SIG-M5 treated with dmso at 0.1 percent for 504 hours (cell line): ENCODE measurements at regions not wholly inside any gene's neighbourhood (a gene's known extent, or its start where the extent isn't known, plus 50 kb on each side); places are given as distances from the start of the nearest gene placed in this dataset.
"Not testable (repeated sequence)": the region's sequence is repeated elsewhere in the genome, so short reads cannot be mapped to it uniquely, and the experiment has no call there.

Experiments
- DNase-seq: peaks from one replicate; lab custom pipeline; 2025; ENCODE audit not compliant: unreplicated experiment; lab: John Stamatoyannopoulos, UW

DNA sequence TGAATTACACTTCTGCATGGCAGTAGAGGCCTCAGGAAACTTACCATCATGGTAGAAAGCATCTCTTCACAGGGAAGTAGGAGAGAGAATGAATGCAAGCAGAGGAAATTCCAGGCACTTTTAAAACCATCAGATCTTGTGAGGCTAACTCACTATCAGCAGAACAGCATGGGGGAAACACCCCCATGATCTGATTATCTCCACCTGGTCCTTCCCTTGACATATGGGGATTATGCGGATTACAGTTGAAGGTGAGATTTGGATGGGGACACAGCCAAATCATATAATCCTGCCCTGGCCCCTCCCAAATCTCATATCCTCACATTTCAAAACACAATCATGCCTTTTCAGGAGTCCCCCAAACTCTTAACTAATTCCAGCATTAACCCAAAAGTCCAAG lies 691.1 kb downstream of the SI start:
- no peak for DNase-seq

DNA sequence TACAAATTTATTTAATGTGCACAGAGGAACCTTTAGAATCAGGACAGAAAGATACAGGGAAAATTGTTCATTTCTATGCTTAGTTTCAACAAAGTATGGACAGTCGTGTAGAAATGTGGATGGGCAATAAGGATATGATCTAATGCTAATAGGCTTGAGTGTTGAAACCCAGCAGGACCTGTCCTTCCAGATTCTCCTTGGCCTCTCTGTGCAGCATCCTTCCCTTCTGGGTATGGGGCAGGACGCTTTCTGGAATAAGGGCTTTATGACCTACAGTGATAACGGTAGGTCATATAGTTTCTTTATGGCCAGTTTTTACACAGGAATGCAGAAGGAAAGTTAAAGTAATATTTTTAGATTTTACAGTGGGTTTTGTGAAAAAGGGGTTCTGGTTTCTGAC lies 698.1 kb downstream of the SI start:
- DNase-seq, result no peak

DNA sequence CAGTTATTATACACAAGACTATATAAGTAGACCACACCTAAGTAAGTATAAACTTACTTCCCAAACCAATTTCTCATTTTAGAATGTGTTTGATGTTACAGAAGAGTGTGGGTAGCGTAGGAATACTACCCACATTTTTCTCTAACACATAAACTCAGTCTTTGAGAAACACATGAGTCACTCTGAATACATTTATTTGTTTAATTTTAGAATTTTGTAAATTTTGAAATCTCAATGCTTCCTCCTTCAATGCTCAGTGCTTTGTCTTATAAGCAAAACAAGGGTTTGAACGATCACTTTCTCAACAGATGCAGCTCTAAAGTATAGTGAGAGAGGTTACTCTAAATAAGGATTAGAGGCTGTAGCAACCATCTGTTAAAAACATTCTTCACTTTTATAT lies 700.8 kb downstream of the SI start:
- DNase-seq, result peak; percentile 8

DNA sequence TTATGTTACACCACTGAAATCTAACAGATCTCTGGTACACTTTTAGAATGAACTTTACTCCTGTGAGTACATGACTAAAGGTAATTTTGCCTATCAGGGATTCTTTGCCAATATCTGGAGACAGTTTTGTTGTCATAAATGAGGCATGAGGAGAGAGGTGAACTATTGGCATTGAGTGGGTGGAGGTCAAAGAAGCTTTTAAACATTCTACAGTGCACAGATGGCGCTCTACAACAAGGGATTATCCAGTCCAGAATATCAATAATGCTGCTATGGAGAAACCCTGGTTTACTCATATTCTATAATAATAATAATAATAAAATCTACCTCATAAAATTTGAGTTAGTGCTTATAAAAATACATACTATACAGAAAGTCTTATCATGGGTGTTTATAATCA lies 702.3 kb downstream of the SI start:
- no peak for DNase-seq

DNA sequence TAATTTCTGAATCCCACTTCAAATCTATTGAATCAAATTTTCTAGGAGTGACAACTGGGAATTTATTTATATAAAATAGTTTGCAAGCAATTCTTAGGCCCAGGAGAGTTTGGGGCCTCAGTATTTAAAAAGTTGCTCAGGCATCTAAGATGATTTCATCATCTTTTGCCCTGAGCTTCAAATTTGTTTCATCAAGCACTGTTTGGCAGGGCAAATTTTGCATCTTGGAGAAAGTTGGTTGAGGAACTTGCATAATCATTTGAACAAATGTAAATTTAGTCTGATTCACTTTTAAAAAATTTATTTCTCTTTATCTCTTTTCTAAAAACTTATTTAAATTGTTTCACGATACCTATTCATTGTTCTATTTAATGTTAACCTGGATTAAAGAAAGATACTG lies 702.8 kb downstream of the SI start:
- DNase-seq, result peak; percentile 8

DNA sequence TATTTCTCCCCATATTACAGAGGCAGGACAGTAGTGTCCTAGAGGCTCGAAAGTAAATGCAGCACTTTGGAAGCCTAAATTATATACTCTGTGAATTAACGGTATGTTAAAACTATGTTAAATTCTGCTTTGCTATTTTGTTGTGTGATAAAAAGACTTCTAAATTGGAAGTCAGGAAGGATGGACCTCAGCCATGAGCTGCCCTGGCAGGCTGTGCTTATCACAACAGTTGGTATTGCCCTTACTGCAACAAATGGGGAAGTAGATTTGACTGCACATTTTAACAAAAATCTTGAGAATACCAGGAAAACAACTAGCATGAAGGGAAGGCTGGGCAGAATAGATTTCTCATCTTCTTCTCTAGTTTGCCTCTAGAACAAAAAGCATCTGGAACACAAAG lies 706.6 kb downstream of the SI start:
- no peak for DNase-seq

DNA sequence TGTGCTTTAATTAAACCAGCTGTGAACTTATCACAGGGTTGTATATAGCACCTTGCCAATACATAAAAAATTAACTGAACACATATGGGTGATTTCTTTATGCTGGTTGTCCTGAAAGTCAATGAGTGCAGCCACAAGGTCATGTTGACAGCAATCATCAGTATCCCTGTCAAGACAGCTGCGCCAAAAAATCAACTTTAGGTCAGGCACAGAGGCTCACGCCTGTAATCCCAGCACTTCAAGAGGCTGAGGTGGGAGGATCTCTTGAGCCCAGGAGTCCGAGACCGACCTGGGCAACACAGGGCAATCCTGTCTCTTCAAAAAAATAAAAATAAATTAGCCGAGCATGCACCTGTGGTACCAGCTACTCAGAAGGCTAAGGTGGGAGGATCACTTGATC lies 707.3 kb downstream of the SI start:
- no peak for DNase-seq

DNA sequence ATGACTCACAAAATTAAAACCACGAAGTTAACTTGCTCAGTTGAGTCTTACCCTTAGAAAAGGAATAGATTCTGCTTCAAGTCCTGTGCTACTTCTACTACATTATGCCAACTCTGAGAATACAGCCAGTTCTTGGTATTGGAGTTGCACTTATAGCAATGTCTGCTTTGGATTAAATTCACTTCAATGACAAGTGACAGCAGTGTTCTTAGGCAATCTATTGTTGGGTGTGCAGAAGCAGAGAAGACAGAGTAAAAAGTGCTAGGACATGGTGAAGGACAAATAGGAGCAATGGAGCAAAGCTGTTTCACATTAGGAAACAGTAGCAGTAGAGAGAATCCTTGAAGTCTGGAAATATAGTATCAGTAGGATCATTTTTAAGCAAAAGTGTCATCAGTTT lies 713.1 kb downstream of the SI start:
- DNase-seq, result no peak

DNA sequence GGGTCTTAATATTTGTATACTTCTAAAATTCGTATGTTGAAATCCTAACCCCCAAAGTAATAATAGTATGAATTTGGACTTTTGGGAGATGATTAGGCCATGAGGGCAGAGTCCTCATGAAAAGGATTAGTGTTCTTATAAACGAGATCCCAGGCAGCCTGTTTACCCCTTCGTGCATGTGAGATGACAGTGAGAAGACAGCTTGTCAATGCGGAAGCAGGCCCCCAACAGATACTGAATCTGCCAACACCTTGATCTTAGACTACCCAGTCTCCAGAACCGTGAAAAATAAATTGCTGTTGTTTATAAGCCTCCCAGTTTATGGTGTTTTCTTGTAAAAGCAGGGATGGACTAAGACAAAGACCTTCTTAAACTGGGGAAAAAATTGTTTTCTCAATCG lies 714.2 kb downstream of the SI start:
- DNase-seq, result no peak

DNA sequence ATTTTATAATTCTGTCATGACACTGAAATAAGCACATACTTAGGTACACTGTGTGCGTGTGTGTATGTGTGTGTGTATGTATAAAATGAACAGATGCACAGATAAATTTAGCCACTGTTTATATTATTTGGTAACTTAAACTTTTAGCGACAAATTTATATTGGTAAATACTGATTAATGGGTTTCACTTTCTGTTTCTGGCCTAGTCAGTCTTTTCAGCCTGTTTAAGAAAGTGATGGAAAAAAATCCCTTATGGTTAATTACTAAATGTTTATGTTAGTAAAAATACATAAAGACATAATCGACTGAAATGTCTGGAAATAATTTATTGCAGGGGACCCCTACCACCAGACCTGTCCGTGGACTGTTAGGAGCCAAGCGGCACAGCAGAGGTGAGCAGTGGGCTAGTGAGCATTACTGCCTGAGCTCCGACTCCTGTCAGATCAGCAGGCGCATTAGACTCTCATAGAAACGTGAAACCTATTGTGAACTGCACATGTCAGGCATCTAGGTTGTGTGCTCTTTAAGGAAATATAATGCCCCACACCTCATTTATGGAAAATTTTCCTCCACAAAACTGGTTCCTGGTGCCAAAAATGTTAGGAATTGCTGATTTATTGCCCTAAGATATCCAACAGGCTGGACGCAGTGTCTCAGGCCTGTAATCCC lies 717.4 kb downstream of the SI start:
- no peak for DNase-seq

DNA sequence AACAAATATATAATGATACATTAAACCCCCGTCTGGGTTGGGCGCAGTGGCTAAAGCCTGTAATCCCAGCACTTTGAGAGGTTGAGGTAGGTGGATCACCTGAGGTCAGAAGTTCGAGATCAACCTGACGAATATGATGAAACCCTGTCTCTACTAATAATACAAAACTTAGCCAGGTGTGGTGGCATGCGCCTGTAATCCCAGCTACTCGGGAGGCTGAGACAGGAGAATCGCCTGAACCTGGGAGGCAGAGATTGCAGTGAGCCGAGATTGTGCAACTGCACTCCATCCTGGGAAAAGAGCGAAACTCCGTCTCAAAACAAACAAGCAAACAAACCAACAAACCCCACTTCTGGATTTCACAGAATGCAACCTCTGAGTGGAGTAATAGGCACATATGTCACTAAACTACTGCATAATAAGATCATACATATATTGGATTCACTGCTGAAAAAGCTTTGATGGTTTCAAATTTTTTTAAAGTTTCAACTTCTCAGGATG lies 718.2 kb downstream of the SI start:
- no peak for DNase-seq

DNA sequence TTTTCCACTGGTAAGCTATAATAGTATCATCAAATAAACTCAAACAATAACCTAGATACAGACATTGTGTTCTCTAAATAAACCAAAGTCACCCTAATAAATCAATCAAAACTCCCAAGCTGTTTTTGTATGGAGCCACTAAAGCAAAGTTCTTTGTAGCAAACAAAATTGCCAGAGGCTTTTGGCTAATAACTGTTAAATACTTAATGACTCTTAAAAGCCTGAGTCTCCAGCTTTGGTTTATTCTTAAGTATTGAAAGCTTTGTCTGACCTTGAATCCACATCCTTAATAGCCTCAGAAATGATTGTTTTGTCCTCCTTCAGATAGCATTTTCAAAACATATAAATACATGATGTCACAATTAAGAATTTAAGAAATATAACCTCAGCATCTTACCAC lies 725.3 kb downstream of the SI start:
- DNase-seq, result no peak

DNA sequence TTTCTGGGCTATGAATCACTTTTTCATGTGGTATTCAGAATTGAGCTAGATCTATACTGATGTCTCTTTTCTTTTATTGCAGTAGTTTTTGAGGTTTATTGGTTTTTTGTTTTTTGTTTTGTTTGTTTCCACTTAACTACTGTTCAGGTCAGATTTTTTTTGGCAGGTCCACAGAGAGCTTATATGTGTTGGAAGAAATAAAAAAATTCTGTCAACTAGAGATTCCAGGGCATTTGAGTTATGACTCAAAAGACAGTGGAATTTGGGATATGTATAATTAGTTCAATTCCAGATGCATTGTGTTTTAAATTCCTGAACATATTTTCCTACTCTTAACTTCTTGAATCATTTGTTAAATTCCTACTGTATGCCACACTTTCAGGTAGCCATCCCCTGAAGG lies 727.2 kb downstream of the SI start:
- DNase-seq, result no peak

DNA sequence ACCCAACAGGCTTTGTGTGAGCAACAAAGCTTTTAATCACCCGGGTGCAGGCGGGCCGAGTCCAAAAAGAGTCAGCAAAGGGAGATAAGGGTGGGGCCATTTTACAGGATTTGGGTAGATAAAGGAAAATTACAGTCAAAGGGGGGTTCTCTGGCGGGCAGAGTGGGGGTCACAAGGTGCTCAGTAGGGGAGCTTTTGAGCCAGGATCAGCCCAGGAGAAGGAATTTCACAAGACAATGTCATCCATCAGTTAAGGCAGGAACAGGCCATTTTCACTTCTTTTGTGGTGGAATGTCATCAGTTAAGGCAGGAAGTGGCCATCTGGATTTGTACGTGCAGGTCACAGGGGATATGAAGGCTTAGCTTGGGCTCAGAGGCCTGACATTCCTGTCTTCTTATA lies 736.1 kb downstream of the SI start:
- DNase-seq, result not testable (repeated sequence)

DNA sequence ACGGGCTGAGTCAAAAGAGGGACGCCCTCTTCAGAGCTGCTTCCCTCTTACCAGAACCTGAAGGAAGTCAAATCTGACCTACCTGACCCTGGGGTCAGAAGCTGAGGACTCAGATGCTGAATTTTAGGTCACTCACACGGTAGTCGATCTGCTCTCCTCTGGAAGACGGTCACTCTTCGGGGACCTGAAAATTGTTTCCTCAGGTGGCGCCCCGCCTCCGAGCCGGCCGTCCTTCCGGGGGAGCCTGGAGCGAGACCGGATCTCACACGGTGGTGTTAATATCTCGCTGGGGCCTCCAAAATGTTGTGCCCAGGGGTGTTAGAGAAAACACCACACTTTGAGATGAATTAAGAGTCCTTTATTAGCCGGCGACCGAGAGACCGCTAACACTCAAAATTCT lies 737.2 kb downstream of the SI start:
- no peak for DNase-seq

DNA sequence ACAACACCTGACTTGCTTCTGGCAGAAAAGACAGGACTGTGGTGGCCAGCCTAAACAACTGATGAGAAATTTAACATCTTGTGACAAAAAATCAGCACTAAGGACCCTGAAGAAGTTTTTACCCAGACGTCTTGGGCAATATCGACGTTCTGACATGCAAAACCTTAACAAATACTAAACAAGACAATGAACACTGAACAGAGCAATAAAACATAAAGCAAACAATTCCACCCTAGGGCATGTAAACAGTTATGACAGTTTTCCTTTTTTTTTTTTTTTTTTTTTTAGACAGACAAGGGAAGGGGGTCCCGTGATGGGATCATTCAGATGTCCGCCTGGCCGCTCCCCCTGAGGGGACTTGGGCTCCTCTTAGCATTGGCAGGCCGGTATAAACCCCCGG lies 738.0 kb downstream of the SI start:
- DNase-seq, result no peak

DNA sequence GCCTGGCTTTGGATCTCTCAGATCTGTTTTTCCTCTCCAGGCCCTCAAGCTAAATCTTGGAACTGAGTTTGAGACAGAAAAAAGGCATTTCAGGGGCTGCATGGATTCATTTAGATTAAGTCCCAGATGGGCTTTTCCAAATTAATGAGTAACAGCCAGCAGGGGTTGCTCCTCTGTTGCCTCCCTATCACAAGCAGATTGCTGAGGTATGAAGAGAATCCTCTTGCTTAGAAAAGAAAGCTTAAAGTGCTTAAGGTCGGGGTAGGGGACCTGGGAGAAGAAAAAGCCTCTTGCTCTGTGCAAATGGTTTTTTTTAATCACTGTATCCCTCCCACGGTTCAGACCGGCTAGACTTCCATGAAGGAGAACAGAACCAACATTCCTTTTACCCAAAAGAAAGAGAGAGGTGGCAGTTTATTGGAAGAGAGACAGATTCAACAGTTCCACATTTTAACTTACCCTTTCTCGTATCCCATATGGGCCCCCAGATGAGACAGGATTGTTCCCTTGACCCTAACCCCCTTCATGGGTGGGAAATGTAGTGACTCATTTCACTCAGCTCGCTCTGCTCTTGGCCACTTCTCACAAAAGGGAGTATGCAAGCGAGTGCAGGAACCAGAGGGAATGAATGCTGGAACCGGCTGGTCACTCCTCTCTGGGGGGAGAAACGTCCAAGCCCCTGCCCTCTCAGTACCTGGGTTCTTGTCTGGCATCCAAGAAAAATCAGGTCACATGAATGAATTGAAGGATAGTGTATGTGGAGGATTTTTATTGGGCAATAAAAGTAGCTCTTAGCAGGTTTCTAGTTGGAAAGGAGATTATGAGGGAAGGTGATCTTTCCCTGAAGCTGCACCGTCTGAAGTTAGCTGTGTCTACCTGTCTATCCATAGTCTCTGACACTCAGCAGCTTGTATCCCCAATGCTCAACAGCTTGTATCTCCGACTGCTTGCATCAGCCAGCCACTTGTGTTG lies 745.2 kb downstream of the SI start:
- no peak for DNase-seq

DNA sequence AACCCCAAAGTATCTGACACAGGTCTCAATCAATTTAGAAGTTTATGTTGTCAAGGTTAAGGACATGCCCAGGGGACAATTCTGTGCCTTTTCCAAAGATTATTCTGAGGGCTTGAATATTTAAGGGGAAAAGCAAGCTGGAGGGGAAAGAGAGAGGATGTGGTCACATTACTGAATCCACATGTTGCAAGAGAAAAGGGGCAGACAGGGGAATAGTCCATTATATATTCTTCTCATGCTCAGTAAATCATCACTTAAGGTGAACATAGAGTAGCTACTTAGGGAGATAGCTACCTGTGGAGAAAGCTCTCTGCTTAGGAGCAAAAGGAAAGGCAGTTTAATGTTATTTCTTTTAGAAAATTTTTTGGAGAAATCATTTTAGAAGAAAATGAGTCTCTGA lies 751.6 kb downstream of the SI start:
- no peak for DNase-seq

DNA sequence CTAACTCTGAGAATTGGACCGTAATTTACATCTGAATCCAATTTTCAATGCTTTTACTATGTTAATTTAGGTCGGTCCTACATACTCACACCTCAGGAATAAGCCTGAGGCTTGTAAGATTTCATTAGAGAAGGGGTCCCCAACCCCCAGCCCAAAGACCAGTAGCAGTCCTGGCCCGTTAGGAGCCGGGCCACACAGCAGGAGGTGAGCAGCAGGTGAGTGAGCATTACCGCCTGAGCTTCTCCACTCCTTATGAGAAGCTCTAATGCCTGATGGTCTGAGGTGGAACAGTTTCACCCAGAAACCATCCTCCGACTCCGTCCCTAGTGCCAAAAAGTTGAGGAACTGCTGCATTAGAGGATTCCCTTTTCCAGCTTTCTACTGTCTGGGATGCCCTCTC lies 757.3 kb downstream of the SI start:
- DNase-seq, result no peak

DNA sequence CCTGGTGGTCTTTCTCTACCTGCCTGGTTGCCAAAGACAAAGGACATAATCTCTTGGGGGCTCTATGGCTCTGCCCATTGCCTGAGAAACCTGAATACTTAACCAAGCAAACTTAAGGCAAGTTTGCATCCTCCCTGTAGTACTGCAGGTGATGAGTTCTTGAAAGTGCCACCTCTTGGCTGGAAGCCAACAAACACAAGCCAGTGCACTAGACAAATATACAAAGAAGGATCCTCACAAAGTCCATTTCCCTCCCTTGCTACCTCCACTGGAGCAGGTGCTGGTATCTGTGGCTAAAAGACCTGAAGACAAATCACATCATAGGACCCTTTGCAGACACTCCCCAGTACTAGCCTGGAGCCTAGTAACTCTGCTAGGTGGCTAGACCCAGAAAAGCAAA lies 772.3 kb downstream of the SI start:
- no peak for DNase-seq

DNA sequence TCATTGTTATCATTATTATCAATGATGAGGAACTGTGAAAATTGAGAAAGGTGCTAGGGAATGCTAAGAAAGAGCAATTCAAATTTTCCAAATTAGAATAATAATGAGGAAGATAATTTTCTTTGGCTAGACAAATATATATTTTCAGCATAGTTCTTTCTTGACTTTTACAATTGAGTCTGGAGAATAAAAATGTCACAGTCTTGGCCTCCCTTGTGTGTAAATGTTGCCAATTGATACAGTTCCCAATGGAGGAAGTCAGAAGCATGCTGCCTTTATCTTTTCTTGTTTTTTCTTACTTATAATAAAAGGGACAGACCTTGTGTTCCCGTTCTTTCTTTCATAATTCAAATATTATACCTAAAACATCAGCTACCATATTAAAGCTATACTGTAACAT lies 774.4 kb downstream of the SI start:
- no peak for DNase-seq

DNA sequence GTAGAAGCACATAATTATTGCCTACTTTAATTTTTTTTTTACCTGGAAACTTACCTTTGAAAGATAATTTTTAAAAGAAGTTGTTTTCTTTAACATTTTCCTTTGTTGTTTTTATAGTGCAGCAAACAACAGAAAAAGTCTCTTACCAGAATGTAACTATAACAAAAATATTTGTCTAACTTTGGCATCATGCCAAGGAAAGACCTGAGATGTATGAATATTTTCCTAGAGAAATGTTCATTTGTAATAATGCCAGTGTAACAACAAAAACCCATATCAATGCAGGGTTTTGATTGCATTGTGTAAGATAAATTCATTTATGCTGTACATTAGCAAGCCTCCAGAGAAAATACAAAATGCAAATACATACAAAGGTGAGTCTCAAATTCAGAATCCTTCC lies 775.7 kb downstream of the SI start:
- no peak for DNase-seq
